Stimulated activated CD8-positive, alpha-beta memory T cell treated with anti-CD3 and anti-CD28 coated beads, Interleukin-15, amount 100 ng/mL, for 4 hours (primary cell): ENCODE measurements at regions not wholly inside any gene's neighbourhood (a gene's known extent, or its start where the extent isn't known, plus 50 kb on each side); places are given as distances from the start of the nearest gene placed in this dataset.
"Not testable (repeated sequence)": the region's sequence is repeated elsewhere in the genome, so short reads cannot be mapped to it uniquely, and the experiment has no call there.

ENCODE experiments used
- DNase-seq, 2 donors: peaks; one replicate each; pipeline ENCODE4 v3.0.0-alpha.2; 2020; ENCODE audit warnings: low read depth in 2 of 2

GRCh38 chr1:101420406-101420805 is 183.6 kb downstream of the S1PR1 start:
- no peak for DNase-seq

DNA sequence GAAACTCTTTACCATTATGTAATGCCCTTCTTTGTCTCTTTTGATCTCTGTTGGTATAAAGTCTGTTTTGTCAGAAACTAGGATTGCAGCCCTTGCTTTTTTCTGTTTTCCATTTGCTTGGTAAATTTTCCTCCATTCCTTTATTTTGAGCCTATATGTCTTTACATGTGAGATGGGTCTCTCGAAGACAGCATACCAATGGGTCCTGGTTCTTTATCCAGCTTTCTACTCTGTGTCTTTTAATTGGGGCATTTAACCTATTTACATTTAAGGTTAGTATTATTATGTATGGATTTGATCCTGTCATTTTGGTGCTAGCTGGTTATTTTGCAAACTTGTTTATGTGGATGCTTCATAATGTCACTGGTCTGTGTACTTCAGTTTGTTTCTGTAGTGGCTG is 191.3 kb downstream of the S1PR1 start:
- not testable (repeated sequence) for DNase-seq

GRCh38 chr1:101428562-101428961 is 191.7 kb downstream of the S1PR1 start:
- DNase-seq, result no peak

DNA sequence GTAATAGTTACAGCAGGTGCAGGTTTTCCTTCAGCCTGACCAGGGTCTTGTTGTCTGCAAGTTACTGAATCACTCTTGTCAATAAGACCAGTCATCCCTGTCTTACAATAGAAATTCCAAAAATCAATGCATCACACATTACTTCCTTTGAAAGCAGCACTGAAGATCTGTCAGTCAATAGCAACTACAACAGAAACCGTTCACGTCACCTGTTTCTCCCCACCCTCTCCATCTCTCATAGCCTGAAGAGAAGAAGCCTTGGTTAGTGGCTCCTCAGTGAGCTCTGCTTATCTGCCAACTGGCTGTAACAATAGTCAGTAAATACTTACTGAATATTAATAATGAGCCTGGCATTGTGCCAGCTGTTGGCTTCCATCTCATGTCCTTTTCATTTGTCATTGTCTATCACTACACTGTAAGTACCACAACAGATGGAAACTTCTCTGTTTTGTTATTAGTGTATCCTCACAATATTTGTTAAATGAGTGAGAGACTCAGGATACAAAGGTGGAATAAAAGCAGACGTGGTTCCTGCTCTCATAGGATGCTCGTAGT is 195.2 kb downstream of the S1PR1 start:
- no peak for DNase-seq

DNA sequence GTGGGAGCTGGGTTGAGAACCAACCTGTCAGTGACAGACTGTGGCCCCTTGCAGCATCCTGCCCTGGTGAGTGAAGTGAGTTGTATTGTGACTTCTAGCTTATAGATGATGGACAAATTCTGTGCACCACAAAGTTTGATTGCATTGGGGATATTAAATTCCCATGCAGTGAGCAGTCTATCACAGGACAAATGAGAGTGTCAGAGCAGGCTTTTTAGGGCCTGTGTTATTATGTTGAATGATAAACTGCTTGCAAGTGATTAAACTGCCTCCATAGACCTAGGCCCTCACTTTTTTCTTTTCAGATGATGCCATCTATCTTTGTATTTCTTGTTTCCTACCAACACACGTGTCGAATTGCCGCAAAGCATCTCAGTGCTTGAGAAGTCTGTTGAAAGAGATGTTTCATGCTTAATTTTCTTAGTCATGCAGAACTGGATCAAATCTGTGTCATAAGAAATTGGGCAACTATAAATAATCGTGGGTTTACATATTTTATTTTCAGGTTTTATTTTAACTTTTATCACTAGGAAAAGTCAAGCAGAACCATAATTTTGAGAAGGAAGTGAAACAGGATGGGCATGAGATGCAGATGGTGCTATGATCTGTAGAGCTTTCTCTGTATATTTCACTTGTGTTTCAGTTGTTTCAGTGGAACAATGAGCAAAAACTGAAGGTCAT is 199.2 kb downstream of the S1PR1 start:
- DNase-seq, result no peak

DNA sequence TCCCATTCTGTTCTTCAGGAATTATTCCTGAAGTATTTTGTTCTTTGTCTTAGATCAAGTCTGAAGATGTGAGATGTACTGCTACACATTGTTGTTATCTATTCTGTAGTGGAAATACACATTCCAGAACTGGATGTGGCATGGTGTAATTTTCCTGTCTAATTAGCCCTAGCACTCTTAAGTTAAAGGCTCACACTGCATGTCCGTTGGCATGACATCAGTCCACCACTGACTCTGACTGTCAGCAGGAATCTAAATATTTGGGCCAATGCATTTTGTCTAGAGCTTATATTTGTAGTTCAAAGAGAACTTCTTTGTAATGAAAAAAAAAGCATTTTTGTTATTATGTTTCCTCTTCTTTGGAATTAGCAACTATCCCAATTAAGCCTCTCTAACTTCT is 201.0 kb downstream of the S1PR1 start:
- no peak for DNase-seq

- DNase-seq, result no peak
Measured at GRCh38 chr1:101438359-101438758, 201.5 kb downstream of the S1PR1 start.

- no peak for DNase-seq
Measured at GRCh38 chr1:101440485-101440884, 203.7 kb downstream of the S1PR1 start.

DNA sequence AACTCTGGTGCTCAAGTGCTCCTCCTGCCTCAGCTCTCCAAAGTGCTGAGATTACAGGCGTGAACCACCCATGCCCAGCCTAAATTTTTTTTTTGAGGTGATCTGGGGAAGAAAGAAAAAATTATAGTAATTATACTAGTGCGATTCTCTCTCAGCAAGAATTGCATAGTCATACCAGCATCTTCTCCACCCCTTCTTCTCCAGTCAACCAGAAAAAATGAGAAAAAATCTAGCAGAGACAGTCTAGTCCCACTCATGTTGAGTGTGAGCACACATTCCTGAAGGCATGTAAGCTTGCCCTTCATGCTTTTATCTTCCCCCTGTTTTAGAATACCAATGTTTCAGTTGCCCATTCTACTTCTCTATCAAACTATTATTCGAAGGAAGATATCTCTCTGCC is 207.6 kb downstream of the S1PR1 start:
- DNase-seq, result no peak

DNA sequence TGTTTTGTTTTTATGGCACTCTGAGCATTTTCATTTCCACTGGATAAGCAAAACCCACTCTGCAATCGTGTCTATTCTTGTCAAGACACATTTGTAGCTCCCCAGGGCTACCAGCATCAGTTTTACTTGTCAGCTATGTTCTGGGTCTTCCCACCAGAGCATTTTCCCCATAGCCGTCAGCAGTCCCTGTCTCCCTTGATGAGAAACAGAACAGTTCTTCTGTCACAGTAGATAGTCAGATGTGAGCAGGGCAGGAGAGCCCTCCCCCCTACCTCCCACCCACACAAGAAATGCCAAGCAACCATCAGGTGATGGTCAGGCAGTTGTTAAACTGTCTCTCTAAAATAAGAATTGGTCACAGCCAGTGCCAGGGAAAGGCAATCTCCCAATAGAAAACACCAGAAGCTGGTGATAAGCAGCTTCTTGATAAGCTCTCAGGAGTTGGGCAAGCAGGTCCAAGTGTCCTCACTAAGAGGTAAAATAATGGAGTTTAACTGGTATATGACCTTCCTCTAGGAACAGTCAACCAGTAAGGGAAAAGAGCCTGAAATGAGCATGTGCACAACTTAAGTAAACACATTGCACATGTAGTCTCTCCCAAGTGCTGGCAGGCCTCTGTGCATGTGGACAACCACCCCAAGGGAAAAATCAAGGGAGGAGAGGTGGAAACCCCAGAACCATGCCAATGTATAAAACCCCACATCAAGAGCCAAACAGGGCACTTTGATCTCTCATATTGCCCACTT is 208.2 kb downstream of the S1PR1 start:
- no peak for DNase-seq

DNA sequence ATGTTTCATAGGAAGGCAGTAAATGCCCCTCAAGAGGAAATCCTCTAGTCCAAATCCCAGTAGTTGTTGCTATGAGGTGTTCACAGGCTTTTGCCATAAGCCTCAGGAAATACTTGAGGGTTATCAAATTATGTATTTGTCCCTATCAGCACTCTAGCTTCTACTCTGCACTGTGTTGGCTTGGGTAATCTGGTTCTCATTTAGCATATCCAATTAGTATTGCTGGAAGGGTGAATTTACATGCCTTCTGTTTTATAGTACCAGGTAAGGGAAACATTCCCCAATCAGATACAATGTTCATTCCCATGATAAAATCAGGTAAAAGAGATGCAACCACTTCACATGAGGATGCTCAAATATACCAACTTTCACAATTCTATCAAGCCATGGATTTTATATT is 211.2 kb downstream of the S1PR1 start:
- no peak for DNase-seq

- DNase-seq, result not testable (repeated sequence)
Measured at GRCh38 chr1:101450691-101451090, 213.9 kb downstream of the S1PR1 start.

- DNase-seq, result peak in 1 of 2 donors; percentile 8
Measured at GRCh38 chr1:101451888-101452287, 215.1 kb downstream of the S1PR1 start.

DNA sequence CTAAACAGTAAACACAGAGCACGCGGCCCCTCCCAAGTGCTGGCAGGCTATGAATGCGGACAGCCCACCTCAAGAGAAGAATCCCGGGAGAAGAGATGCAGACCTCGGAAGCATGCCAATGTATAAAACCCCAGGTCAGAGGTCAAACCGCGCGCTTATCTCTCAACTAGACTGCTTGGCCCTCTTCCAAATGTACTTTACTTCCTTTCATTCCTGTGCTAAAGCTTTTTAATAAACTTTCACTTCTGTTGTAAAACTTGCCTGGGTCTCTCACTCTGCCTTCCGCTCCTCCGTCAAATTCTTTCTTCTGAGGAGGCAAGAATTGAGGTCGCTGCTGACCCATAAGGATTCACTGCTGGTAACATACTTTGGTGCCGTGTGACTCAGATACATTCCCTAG is 216.0 kb downstream of the S1PR1 start:
- DNase-seq, result no peak

DNA sequence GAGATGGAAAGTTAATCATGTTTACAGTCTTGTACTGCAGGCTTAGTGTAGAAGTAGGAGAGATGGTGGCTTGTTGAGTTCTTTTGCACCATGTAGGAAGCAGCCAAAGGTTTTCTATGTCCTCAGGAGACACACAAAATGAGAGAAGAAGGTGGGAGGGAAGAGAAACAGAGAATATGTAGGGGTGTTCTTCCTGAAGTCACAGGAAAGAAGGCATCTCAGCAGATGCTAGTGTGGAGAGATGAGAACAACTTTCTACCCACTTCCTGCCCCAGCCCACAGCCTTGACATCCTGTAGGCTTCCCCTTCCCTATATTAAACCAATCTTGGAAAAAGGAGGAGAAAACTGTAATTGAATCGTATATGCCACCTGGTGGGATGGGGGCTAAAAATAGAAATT is 217.0 kb downstream of the S1PR1 start:
- no peak for DNase-seq

DNA sequence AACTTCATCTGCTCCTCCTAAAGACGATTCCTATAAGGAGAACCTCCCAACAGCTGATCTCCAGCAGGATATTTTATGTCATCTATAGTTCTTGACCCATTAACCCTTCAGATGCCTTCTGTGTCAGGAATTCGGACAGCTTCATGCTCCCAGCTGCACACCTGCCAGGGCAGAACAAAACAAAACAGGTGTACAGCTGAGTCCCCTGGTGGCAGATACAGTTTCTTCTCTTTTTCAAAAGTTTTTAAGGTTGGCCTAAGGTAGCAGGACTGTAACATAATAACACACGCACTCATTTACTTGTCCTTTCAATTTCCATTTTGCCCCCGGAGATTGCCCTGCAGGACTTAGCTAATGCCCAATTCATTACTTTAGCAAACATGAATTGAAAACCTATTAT is 218.3 kb downstream of the S1PR1 start:
- no peak for DNase-seq

- DNase-seq, result no peak
Measured at GRCh38 chr1:101460739-101461138, 223.9 kb downstream of the S1PR1 start.

DNA sequence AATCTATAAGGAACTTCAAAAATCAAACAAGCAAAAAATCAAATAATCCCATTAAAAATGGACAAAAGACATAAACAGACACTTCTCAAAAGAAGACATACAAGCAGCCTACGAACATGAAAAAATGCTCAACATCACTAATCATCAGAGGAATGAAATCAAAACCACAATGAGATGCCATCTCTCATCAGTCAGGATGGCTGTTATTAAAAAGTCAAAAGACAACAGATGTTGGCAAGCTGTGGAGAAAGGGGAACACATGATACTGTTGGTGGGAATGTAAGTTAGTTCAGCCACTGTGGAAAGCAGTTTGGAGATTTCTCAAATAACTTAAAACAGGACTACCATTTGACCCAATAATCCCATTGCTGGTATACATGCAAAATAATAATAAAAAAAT is 226.4 kb downstream of the S1PR1 start:
- no peak for DNase-seq

GRCh38 chr1:101465941-101466340 is 229.1 kb downstream of the S1PR1 start:
- DNase-seq, result no peak

DNA sequence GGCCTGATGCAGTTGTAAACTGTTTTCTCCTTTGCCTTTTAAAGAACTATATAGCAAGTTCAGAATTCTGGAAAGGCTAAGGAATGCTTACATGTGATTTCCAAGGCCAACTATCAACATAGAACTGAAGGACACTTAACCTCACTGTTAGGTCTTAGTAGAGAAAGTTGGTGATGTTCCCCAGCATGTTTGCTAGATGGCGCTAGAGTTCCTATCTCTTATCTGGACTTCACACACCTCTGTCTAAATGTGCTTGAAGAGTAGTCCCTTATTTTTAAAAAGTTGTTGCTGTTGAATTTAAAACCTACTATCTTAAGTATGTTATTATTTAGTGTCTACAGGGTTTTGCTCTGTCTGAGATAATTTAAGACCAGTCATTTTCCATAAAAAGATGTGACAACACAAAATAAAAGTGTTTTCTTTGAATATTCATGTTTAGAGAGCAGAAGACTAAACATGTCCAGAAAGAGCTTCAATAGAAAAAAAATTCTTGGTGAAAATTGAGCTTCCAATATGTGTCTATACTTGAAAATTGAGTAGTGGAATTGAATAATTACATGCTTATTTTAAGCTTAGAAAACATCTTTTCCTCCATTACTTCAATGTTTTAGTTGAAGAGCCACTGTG is 237.3 kb downstream of the S1PR1 start:
- no peak for DNase-seq

- no peak for DNase-seq
Measured at GRCh38 chr1:101476541-101476940, 239.7 kb downstream of the S1PR1 start.

DNA sequence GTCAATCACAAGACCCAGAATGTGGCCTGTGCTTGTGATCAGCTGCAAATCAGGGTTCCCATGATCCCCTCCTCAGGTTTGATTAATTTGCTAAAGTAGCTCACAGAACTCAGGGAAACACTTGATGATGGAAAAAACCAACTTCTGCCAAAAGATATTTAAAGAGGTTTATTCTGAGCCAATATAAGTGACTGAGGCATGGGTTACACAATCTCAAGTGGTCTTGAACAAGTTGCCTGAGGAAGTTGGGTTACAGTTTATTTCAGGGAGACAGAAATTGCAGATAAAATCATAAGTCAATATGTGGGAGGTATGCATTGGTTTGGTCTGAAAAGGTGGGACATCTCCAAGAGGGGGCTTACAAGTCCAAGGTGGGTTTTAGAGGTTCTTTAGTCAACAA is 243.1 kb downstream of the S1PR1 start:
- no peak for DNase-seq

DNA sequence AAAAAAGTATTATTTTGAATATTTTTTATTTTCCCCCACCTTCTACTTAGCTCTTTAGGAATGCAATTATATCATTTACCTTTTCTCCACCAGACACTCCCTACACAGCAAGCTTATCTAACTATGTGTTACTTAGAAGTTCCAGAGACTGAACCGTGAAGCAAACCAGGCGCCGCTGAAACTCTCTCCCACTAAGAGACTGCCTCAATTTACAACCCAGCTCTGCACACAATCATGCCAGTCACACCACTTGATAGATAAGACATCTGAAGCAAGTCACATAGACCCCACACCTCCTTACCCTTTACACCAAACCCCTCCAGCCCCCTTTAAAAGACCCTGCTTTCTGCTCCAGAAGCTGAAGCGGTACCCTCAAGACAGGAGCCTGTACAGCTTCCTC is 245.5 kb downstream of the S1PR1 start:
- no peak for DNase-seq
